HFF-Myc (cell line): ENCODE measurements at regions not wholly inside any gene's neighbourhood (a gene's known extent, or its start where the extent isn't known, plus 50 kb on each side); places are given as distances from the start of the nearest gene placed in this dataset.
"Not testable (repeated sequence)": the region's sequence is repeated elsewhere in the genome, so short reads cannot be mapped to it uniquely, and the experiment has no call there.

Source experiments
- DNase-seq: peaks from one replicate; pipeline ENCODE4 v3.0.0-alpha.2; 2011; ENCODE audit warnings: low read depth; ENCODE audit errors: extremely low read depth
- H3K4me3 ChIP-seq: replicated peaks from 2 replicates; pipeline ENCODE4 v1.5.1; 2011; ENCODE audit warnings: low read depth, mild to moderate bottlenecking, control low read depth, low read length
- CTCF ChIP-seq: IDR thresholded peaks from 2 replicates; pipeline ENCODE4 v1.5.1; 2012; ENCODE audit warnings: mild to moderate bottlenecking, low read depth, low read length, control low read depth; ENCODE audit errors: missing control alignments

- no peak overlapping the region for H3K4me3 ChIP-seq
- no peak for TF ChIP-seq CTCF
- DNase-seq, result no peak
Observed at GRCh38 chr13:62418376-62418775, 1002.7 kb upstream of the PCDH20 start.

GRCh38 chr13:62407871-62408270 is 992.2 kb upstream of the PCDH20 start:
- TF ChIP-seq CTCF, result no peak
- DNase-seq, result no peak

GRCh38 chr13:62388515-62388914 is 972.9 kb upstream of the PCDH20 start:
- DNase-seq, result no peak
- TF ChIP-seq CTCF, result no peak

More at GRCh38 chr13:62407871-62408270, 992.2 kb upstream of the PCDH20 start:
- no peak overlapping the region for H3K4me3 ChIP-seq

GRCh38 chr13:62387647-62388046 is 972.0 kb upstream of the PCDH20 start:
- no peak for DNase-seq
- no peak for TF ChIP-seq CTCF
- no peak overlapping the region for H3K4me3 ChIP-seq

More at GRCh38 chr13:62388515-62388914, 972.9 kb upstream of the PCDH20 start:
- H3K4me3 ChIP-seq, result no peak overlapping the region

GRCh38 chr13:62379241-62379640 is 963.6 kb upstream of the PCDH20 start:
- DNase-seq, H3K4me3 ChIP-seq: not testable (repeated sequence)

GRCh38 chr13:62377838-62378237 is 962.2 kb upstream of the PCDH20 start:
- no peak for TF ChIP-seq CTCF
- no peak overlapping the region for H3K4me3 ChIP-seq
- DNase-seq, result no peak

- no peak for TF ChIP-seq CTCF
- no peak overlapping the region for H3K4me3 ChIP-seq
- no peak for DNase-seq
Observed at GRCh38 chr13:62375653-62376052, 960.0 kb upstream of the PCDH20 start.
